ENCODE measurements at regions not wholly inside any gene's neighbourhood (a gene's known extent, or its start where the extent isn't known, plus 50 kb on each side); places are given as distances from the start of the nearest gene placed in this dataset.

GRCh38 chr4:129600898-129601297 lies 504.9 kb downstream of the C4orf33 start:
- intact Hi-C loops (cut with micrococcal nuclease) = no loop called here
- Histone ChIP-seq H3K9me3 (replicated peaks) (no peaks in the 10 kb centered on the region), H3K27ac (replicated peaks) (no peak overlapping the region), H3K36me3 (no peaks in the 10 kb centered on the region), H3K4me1 (no peaks in the 10 kb centered on the region), H3K4me3 (no peak overlapping the region), H3K27me3 (ENCODE audit: low read depth) (no peaks in the 10 kb centered on the region)
- TF ChIP-seq CTCF (IDR thresholded peaks at IDR 0.05; ENCODE audit: borderline replicate concordance) = no peak
- DNase-seq = no peak

- Histone ChIP-seq H3K9me3 (replicated peaks) (no peaks in the 10 kb centered on the region), H3K27me3 (ENCODE audit: low read depth) (no peaks in the 10 kb centered on the region), H3K4me1 (no peaks in the 10 kb centered on the region), H3K27ac (replicated peaks) (no peak overlapping the region), H3K4me3 (no peak overlapping the region), H3K36me3 (no peaks in the 10 kb centered on the region)
- no peak for DNase-seq
- intact Hi-C loops (cut with micrococcal nuclease) = no loop called here
- TF ChIP-seq CTCF (IDR thresholded peaks at IDR 0.05; ENCODE audit: borderline replicate concordance) = no peak
These were observed 506.5 kb downstream of the C4orf33 start for GRCh38 chr4:129602447-129602846.

GRCh38 chr4:129603241-129603931 lies 507.4 kb downstream of the C4orf33 start:
- no peak for TF ChIP-seq CTCF (IDR thresholded peaks at IDR 0.05; ENCODE audit: borderline replicate concordance)
- Histone ChIP-seq H3K4me1 (no peaks in the 10 kb centered on the region), H3K36me3 (no peaks in the 10 kb centered on the region), H3K9me3 (replicated peaks) (no peaks in the 10 kb centered on the region), H3K27me3 (ENCODE audit: low read depth) (no peaks in the 10 kb centered on the region), H3K4me3 (no peak overlapping the region), H3K27ac (replicated peaks) (no peak overlapping the region)
- DNase-seq = no peak
- intact Hi-C loops (cut with micrococcal nuclease) = no loop called here

GRCh38 chr4:129604632-129605255 lies 508.8 kb downstream of the C4orf33 start:
- no peaks in the 10 kb centered on the region for H3K27me3 ChIP-seq (ENCODE audit: low read depth)
- no peaks in the 10 kb centered on the region for H3K4me1 ChIP-seq
- no peaks in the 10 kb centered on the region for H3K36me3 ChIP-seq
- DNase-seq = no peak
- no peak overlapping the region for H3K4me3 ChIP-seq
- intact Hi-C loops (cut with micrococcal nuclease) = no loop called here
- no peak overlapping the region for H3K27ac ChIP-seq (replicated peaks)
- TF ChIP-seq CTCF (IDR thresholded peaks at IDR 0.05; ENCODE audit: borderline replicate concordance) = no peak
- H3K9me3 ChIP-seq (replicated peaks) = no peaks in the 10 kb centered on the region

- Histone ChIP-seq H3K27me3 (ENCODE audit: low read depth) (no peaks in the 10 kb centered on the region), H3K27ac (replicated peaks) (no peak overlapping the region), H3K36me3 (no peaks in the 10 kb centered on the region), H3K4me1 (peaks cover 3% of the 10 kb centered on the region), H3K9me3 (replicated peaks) (no peaks in the 10 kb centered on the region), H3K4me3 (no peak overlapping the region)
- DNase-seq = no peak
- intact Hi-C loops (cut with micrococcal nuclease) = no loop called here
- TF ChIP-seq CTCF (IDR thresholded peaks at IDR 0.05; ENCODE audit: borderline replicate concordance) = no peak
These were observed 518.7 kb downstream of the C4orf33 start for GRCh38 chr4:129614611-129615010.

Data from left ventricle myocardium inferior (tissue), 1 donor.